ENCODE measurements at regions not wholly inside any gene's neighbourhood (a gene's known extent, or its start where the extent isn't known, plus 50 kb on each side); places are given as distances from the start of the nearest gene placed in this dataset.

GRCh38 chr6:100134703-100135102 is 140.7 kb upstream of the MCHR2 start:
- no peak for DNase-seq (ENCODE audit: low spot score)

GRCh38 chr6:100134297-100134696 is 140.3 kb upstream of the MCHR2 start:
- DNase-seq (ENCODE audit: low spot score): no peak

DNA sequence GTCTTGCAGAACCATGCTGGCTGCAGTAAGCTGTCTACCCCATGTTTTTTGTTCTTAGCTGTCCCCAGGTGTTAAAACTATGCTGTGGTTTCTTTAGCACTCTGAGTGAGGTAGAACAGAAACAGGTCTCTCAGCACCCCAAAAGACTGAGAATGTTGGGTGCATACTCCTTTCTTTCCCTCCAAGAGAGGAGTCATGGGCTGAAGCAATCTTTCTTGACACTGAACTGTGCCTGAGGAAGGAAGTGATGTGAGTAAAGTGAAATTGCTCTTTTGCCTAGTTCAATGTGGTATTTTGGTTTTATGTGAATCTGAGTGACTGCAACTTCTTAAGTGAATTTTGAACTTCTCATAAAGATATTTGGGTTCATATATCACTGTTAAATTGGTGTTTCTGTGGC is 138.0 kb upstream of the MCHR2 start:
- DNase-seq (ENCODE audit: low spot score): no peak

DNA sequence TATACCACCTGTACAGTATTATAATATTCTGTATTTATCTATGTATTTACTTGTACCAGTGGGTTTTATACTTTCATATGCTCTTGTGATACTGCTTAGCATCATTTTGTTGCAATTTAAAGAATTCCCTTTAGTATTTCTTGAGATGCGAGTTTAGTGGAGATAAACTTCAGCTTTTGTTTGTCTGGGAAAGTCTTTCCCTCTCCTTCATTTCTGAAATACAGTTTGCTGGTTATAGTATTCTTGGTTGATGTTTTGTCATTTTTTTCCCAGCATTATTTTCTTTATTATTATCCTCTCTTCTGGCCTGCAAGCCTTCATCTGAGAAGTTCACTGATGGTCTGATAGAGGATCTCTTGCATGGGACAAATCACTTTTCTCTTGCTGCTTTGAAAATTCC is 136.6 kb upstream of the MCHR2 start:
- DNase-seq (ENCODE audit: low spot score): no peak

- no peak for DNase-seq (ENCODE audit: low spot score)
These were observed 132.9 kb upstream of the MCHR2 start for GRCh38 chr6:100126790-100127484.

GRCh38 chr6:100121854-100122609 is 128.0 kb upstream of the MCHR2 start:
- DNase-seq (ENCODE audit: low spot score): no peak

GRCh38 chr6:100119261-100119660 is 125.2 kb upstream of the MCHR2 start:
- no peak for DNase-seq (ENCODE audit: low spot score)

DNA sequence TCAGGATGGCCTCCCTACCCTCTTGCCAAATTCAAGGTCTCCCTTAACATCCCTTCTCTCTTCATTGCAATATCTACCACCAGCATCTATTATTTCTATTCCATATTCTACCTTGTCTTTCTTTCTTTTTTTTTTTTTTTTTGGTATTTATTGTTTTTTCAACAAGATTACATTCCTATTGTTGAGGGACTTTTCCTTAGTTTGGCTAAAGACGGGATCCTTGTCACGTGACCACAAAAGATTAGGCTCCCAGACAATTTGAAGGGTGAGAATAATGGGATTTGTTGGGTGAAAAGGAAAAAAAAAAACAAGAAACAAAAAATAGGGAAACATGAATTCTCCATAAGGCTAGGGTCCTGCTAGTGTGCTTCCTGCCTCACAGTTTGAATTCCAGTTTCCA is 124.3 kb upstream of the MCHR2 start:
- no peak for DNase-seq (ENCODE audit: low spot score)

GRCh38 chr6:100117680-100118079 is 123.7 kb upstream of the MCHR2 start:
- DNase-seq (ENCODE audit: low spot score): no peak

GRCh38 chr6:100116411-100117194 is 122.6 kb upstream of the MCHR2 start:
- DNase-seq (ENCODE audit: low spot score): peak; percentile 29

DNA sequence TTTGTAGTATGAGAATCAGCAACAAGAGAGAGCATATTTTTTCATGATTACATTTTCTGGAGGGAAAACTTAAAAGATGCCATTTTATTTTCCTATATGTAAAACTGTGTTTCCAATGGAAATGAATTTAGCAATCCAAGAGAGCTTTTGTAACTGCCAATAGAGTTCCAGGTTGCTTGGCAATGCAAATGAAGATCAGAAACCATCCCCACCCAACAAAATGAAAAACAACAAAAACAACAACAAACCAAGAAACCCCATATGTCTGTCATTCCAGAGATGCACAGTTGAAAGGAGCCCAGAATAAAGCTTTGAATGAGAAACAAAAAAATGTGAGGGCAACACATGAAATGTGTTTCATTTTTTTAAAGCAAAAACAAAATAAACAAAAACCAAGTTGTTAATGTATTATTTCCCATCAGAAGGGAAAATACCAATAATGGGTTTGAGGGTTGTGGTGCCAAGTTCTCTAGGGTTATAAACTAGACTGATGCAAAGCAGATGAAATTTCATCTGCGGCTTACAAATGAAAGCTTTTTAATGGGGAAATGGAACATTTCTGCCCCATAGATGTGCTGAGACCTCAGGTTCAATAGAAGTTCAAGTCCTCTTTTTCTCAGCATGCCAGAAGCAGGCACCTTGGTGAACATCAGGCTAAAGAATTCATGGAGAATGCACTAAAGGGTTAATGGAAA is 121.5 kb upstream of the MCHR2 start:
- DNase-seq (ENCODE audit: low spot score): no peak

- DNase-seq (ENCODE audit: low spot score): no peak
These were observed 119.0 kb upstream of the MCHR2 start for GRCh38 chr6:100112855-100113508.

GRCh38 chr6:100105919-100106529 is 112.0 kb upstream of the MCHR2 start:
- no peak for DNase-seq (ENCODE audit: low spot score)

GRCh38 chr6:100105138-100105537 is 111.1 kb upstream of the MCHR2 start:
- DNase-seq (ENCODE audit: low spot score): no peak

GRCh38 chr6:100103931-100104330 is 109.9 kb upstream of the MCHR2 start:
- no peak for DNase-seq (ENCODE audit: low spot score)

DNA sequence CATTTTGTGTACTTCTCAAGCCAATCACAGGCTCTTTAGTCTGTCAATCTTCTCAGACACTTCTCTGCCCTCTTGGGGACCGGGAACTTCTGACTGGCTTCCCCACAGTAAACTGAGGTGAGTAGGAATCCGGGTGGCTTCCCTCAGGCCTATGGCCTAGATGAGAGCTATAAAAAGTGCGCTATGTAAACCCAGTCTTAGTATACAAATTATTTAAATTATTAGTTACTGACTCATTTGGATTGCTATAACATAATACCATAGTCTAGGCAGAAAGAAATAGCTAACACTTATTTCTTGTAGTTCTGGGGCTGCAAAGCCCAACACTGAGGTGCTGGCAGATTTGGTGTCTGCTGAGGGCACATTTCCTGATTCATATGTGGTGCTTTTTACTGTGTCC is 109.2 kb upstream of the MCHR2 start:
- no peak for DNase-seq (ENCODE audit: low spot score)

GRCh38 chr6:100101644-100102043 is 107.6 kb upstream of the MCHR2 start:
- DNase-seq (ENCODE audit: low spot score): no peak

DNA sequence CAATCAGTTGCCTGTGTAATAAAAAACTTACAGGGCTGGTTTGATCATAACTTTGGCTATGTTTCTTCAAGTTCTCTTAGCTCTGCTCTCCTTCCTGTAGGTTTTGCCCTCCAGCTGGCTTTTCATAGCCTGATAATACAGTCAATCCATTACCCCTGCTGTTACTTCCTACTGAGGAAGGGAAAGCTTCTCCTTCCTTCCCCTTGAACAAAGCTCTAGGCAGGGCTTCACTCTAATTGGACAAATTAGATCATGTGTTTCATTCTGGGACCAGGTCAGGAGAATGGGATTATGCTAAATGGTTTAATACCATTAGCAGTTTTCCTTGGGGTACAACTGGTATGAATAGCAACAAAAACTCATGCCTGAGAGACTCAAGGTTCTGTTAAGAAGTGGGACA is 106.8 kb upstream of the MCHR2 start:
- DNase-seq (ENCODE audit: low spot score): no peak

DNA sequence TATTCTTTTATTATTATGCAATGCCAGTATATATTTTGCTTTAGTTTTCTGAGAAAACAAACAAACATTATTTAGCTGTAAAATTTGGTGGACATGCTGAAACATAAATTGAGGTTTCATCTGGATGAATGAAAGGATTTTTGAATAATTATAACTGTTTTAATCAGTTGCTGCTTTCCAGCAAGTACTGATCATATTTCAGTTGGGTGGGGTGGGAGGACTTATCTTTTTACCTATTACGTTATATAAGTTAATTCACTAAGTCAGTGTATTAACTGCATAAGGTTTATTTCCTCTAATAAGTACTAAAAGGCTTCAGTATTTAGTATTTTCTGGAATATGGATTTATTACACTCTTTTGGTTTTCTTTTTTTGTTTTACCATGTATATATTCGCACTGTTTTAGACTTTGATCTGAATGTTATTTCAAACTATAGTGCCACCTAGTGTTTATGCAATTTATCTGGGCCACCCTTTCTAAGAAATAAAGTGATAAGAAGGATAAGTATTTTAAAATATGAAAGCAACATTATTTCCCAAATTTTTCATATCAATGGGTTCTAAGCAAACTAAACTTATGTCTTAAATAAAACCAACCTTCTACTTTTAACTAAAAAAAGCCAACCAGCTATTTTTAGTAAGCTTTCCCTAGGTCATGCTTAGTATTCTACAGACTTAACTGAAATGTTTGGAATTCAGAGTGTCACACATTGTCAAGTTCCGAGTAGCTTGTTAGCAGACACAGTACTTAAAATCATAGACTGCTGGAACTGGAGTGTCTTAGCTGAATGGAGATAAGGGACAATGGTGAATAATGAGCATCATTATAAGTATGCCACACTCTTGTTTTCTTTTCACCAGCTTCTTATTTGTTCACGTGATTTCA is 105.4 kb upstream of the MCHR2 start:
- peak; percentile 15 for DNase-seq (ENCODE audit: low spot score)

GRCh38 chr6:100096936-100097335 is 102.9 kb upstream of the MCHR2 start:
- no peak for DNase-seq (ENCODE audit: low spot score)

Data from CD4-positive, alpha-beta T cell treated with Interleukin-2 at 100 ng/mL for 4 hours (primary cell).